ENCODE measurements at regions not wholly inside any gene's neighbourhood (a gene's known extent, or its start where the extent isn't known, plus 50 kb on each side); places are given as distances from the start of the nearest gene placed in this dataset.

DNA sequence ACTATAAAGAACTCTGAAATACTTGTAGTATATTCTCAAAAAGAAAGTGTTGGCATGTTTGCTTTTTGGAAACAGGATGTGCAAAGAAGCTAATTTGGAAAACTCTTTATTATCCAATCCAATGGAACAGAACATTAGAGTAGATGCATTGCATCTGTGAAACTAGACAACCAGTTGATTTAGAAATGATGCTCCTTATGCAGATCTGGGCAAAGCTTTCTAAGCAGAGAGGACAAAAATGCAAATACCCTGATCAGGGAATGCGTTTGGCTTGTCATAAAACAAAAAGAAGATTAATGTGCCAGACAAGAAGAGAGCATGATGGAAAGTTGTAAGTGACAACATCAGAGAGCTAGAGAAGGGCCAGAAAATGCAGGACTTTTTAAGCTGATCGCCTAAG lies 142.3 kb downstream of the RCHY1 start:
- Histone ChIP-seq H3K36me3 (replicated peaks in 1 of 2; ENCODE audit: control insufficient read depth in 1 of 2, insufficient read depth in 2 of 2, low read length in 2 of 2) (no peaks in the 10 kb centered on the region), H3K4me1 (ENCODE audit: insufficient read depth, low read length) (no peaks in the 10 kb centered on the region), H4K20me1 (ENCODE audit: insufficient read depth, low read length) (no peaks in the 10 kb centered on the region), H3K4me3 (replicated peaks in 1 of 3; ENCODE audit: insufficient read depth in 1 of 3, low read depth in 2 of 3, low read length in 3 of 3) (no peak overlapping the region), H3K4me2 (ENCODE audit: low read depth, low read length) (no peak overlapping the region), H3K27ac (ENCODE audit: extremely low read length, insufficient read depth, low read length) (no peak overlapping the region), H3K79me2 (ENCODE audit: insufficient read depth, low read length) (no peaks in the 10 kb centered on the region), H2AFZ (ENCODE audit: low read length) (no peak overlapping the region), H3K9me3 (ENCODE audit: low read length) (no peaks in the 10 kb centered on the region), H3K27me3 (ENCODE audit: control insufficient read depth in 1 of 2, insufficient read depth in 2 of 2, low read length in 2 of 2) (no peaks in the 10 kb centered on the region; a peak in 1 of 5 replicates), H3K9ac (ENCODE audit: insufficient read depth, low read depth, low read length) (no peak overlapping the region)
- ChIA-PET CTCF (ENCODE audit: low intra/inter-chr PET ratio, low total read pairs) (no interaction called here), POLR2A (no interaction called here)
- intact Hi-C loops (cut with micrococcal nuclease; ENCODE audit: unreplicated experiment) (no loop called here), in situ Hi-C loops (cut with HindIII; ENCODE audit: extremely low pct_ligation_motif_present, low pct_unique_long_range_greater_than_20kb) (no loop called here)
- BruUV-seq (replicated peaks): no TSS peak
- FAIRE-seq: no peak
- ATAC-seq: no peak
- no peak for DNase-seq (ENCODE audit: low spot score)
- 0% methylated on average over 2 of the region's 2 CpGs for WGBS (ENCODE audit: low lambda C conversion rate)
- TF ChIP-seq AGO1 (IDR thresholded peaks at IDR 0.05; ENCODE audit: low read depth, low read length, poor library complexity, severe bottlenecking): no peak
- no peak for TF ChIP-seq ZFP62 (CRISPR knock-in tag; IDR thresholded peaks at IDR 0.05)
- TF ChIP-seq, protein P1, sequence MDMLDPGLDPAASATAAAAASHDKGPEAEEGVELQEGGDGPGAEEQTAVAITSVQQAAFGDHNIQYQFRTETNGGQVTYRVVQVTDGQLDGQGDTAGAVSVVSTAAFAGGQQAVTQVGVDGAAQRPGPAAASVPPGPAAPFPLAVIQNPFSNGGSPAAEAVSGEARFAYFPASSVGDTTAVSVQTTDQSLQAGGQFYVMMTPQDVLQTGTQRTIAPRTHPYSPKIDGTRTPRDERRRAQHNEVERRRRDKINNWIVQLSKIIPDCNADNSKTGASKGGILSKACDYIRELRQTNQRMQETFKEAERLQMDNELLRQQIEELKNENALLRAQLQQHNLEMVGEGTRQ (IDR thresholded peaks at IDR 0.05; ENCODE audit: low read depth, low read length): no peak
- TF ChIP-seq, protein P1 (CRISPR knock-in tag; IDR thresholded peaks at IDR 0.05; ENCODE audit: borderline replicate concordance): no peak
- TF ChIP-seq, protein P2, sequence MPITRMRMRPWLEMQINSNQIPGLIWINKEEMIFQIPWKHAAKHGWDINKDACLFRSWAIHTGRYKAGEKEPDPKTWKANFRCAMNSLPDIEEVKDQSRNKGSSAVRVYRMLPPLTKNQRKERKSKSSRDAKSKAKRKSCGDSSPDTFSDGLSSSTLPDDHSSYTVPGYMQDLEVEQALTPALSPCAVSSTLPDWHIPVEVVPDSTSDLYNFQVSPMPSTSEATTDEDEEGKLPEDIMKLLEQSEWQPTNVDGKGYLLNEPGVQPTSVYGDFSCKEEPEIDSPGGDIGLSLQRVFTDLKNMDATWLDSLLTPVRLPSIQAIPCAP (CRISPR knock-in tag; IDR thresholded peaks at IDR 0.05; ENCODE audit: low read depth): no peak
- TF ChIP-seq ZNF629 (CRISPR knock-in tag; conservative IDR thresholded peaks at IDR 0.05): no peak
- no peak for TF ChIP-seq REXO4 (CRISPR knock-in tag; IDR thresholded peaks at IDR 0.05; ENCODE audit: borderline replicate concordance)
- TF ChIP-seq, protein P3, sequence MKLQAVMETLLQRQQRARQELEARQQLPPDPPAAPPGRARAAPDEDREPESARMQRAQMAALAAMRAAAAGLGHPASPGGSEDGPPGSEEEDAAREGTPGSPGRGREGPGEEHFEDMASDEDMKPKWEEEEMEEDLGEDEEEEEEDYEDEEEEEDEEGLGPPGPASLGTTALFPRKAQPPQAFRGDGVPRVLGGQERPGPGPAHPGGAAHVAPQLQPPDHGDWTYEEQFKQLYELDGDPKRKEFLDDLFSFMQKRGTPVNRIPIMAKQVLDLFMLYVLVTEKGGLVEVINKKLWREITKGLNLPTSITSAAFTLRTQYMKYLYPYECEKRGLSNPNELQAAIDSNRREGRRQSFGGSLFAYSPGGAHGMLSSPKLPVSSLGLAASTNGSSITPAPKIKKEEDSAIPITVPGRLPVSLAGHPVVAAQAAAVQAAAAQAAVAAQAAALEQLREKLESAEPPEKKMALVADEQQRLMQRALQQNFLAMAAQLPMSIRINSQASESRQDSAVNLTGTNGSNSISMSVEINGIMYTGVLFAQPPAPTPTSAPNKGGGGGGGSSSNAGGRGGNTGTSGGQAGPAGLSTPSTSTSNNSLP (IDR thresholded peaks at IDR 0.05; ENCODE audit: low read depth, low read length): no peak
- no peak for TF ChIP-seq HOXA5 (CRISPR knock-in tag; IDR thresholded peaks at IDR 0.05)
- TF ChIP-seq, protein P4, sequence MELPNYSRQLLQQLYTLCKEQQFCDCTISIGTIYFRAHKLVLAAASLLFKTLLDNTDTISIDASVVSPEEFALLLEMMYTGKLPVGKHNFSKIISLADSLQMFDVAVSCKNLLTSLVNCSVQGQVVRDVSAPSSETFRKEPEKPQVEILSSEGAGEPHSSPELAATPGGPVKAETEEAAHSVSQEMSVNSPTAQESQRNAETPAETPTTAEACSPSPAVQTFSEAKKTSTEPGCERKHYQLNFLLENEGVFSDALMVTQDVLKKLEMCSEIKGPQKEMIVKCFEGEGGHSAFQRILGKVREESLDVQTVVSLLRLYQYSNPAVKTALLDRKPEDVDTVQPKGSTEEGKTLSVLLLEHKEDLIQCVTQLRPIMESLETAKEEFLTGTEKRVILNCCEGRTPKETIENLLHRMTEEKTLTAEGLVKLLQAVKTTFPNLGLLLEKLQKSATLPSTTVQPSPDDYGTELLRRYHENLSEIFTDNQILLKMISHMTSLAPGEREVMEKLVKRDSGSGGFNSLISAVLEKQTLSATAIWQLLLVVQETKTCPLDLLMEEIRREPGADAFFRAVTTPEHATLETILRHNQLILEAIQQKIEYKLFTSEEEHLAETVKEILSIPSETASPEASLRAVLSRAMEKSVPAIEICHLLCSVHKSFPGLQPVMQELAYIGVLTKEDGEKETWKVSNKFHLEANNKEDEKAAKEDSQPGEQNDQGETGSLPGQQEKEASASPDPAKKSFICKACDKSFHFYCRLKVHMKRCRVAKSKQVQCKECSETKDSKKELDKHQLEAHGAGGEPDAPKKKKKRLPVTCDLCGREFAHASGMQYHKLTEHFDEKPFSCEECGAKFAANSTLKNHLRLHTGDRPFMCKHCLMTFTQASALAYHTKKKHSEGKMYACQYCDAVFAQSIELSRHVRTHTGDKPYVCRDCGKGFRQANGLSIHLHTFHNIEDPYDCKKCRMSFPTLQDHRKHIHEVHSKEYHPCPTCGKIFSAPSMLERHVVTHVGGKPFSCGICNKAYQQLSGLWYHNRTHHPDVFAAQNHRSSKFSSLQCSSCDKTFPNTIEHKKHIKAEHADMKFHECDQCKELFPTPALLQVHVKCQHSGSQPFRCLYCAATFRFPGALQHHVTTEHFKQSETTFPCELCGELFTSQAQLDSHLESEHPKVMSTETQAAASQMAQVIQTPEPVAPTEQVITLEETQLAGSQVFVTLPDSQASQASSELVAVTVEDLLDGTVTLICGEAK (IDR thresholded peaks at IDR 0.05): no peak
- TF ChIP-seq, protein P4 (CRISPR knock-in tag; IDR thresholded peaks at IDR 0.05): no peak
- no peak for TF ChIP-seq MBD4 (IDR thresholded peaks at IDR 0.05; ENCODE audit: borderline replicate concordance, low read length)
